Gastroesophageal sphincter (tissue), 4 donors: ENCODE measurements at regions not wholly inside any gene's neighbourhood (a gene's known extent, or its start where the extent isn't known, plus 50 kb on each side); places are given as distances from the start of the nearest gene placed in this dataset.

Experiments
- ATAC-seq: fragments of 150-250 bp; one replicate; pipeline ENCODE4 v1.9.1; 2016; ENCODE audit warnings: mild to moderate bottlenecking, moderate library complexity
- H3K27ac ChIP-seq, 4 donors: fragments of 200-600 bp; sonication (generic) in 3 of 4; 1 replicate in 3 of 4; 2 replicates in 1 of 4; pipeline ENCODE4 v1.5.1; 2016 to 2019
- H3K27me3 ChIP-seq: fragments of 200-600 bp; sonication (generic); one replicate; pipeline ENCODE4 v1.5.1; 2019
- H3K36me3 ChIP-seq, 2 donors: fragments of 200-600 bp; sonication (generic); one replicate each; pipeline ENCODE4 v1.5.1; 2019; ENCODE audit warnings: control low read depth in 1 of 2
- H3K4me1 ChIP-seq, 3 donors: fragments of 200-600 bp; sonication (generic); 1 replicate in 2 of 3; 2 replicates in 1 of 3; pipeline ENCODE4 v1.5.1; 2016 to 2019; ENCODE audit warnings: control low read depth in 2 of 3
- H3K4me3 ChIP-seq, 2 donors: fragments of 200-600 bp; sonication (generic); one replicate each; pipeline ENCODE4 v1.5.1; 2019; ENCODE audit warnings: mild to moderate bottlenecking in 1 of 2, moderate library complexity in 1 of 2
- H3K9me3 ChIP-seq, 3 donors: fragments of 200-600 bp; sonication (generic); one replicate each; pipeline ENCODE4 v1.5.1; 2017 to 2019; ENCODE audit warnings: control low read depth in 2 of 3
- EP300 ChIP-seq: sonication (generic); formaldehyde crosslinking; IDR thresholded peaks from one replicate; pipeline ENCODE4 v1.6.1; 2017; ENCODE audit warnings: antibody characterized with exemption, mild to moderate bottlenecking
- POLR2A ChIP-seq, 2 donors: fragments of 450-650 bp; IDR thresholded peaks; one replicate each; pipeline ENCODE4 v1.6.1; 2017; ENCODE audit warnings: antibody characterized with exemption in 2 of 2, mild to moderate bottlenecking in 2 of 2, moderate library complexity in 1 of 2
- POLR2AphosphoS5 ChIP-seq: sonication (generic); formaldehyde crosslinking; IDR thresholded peaks from one replicate; pipeline ENCODE4 v1.6.1; 2017; ENCODE audit warnings: antibody characterized with exemption
- WGBS, 2 donors: methylation state at CpG; one replicate each; pipeline ENCODE4 v1.1.5; 2018; ENCODE audit warnings: low coverage in 1 of 2; 5-methylcytosine and 5-hydroxymethylcytosine counted together
- TF ChIP-seq, protein P1 (sequence below), 4 experiments: fragments of 200-600 bp in 2 of 4; fragments of 450-650 bp in 2 of 4; sonication (generic) in 1 of 4; IDR thresholded peaks; one replicate each; pipeline ENCODE4 v1.5.1; 2017 to 2019; ENCODE audit warnings: antibody characterized with exemption in 4 of 4, mild to moderate bottlenecking in 2 of 4, moderate library complexity in 2 of 4

DNA sequence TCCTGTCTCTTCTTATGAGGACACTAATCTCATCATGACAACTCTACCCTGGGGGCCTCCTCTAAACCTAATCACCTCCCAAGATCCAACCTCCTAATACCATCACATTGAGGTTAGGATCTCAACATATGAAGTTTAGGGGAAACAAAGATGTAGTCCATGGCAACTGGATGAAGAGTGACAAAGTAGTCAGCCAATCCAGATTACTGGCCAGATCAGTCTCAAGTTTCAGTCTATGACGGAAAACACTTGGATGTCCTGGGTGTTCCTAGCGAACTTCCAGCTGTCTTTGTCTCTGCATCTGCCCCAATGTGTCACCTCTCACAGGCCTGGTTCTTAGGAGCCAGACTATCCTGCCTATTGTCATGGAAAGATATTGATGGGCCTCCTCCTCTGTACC is 630.8 kb downstream of the AACS start:
- Histone ChIP-seq H3K9me3 (no peaks in the 10 kb centered on the region), H3K27ac (no peak overlapping the region), H3K4me1 (no peaks in the 10 kb centered on the region), H3K4me3 (no peak overlapping the region), H3K27me3 (no peaks in the 10 kb centered on the region), H3K36me3 (no peaks in the 10 kb centered on the region)
- WGBS, 2 donors = 29 to 40% methylated on average over 2 of the region's 2 CpGs
- peak; percentile 41 for ATAC-seq
- TF ChIP-seq POLR2A (IDR thresholded peaks at IDR 0.05) (no peak), EP300 (no peak), POLR2AphosphoS5 (no peak)
- TF ChIP-seq, protein P1, sequence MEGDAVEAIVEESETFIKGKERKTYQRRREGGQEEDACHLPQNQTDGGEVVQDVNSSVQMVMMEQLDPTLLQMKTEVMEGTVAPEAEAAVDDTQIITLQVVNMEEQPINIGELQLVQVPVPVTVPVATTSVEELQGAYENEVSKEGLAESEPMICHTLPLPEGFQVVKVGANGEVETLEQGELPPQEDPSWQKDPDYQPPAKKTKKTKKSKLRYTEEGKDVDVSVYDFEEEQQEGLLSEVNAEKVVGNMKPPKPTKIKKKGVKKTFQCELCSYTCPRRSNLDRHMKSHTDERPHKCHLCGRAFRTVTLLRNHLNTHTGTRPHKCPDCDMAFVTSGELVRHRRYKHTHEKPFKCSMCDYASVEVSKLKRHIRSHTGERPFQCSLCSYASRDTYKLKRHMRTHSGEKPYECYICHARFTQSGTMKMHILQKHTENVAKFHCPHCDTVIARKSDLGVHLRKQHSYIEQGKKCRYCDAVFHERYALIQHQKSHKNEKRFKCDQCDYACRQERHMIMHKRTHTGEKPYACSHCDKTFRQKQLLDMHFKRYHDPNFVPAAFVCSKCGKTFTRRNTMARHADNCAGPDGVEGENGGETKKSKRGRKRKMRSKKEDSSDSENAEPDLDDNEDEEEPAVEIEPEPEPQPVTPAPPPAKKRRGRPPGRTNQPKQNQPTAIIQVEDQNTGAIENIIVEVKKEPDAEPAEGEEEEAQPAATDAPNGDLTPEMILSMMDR (IDR thresholded peaks at IDR 0.05) = no peak

DNA sequence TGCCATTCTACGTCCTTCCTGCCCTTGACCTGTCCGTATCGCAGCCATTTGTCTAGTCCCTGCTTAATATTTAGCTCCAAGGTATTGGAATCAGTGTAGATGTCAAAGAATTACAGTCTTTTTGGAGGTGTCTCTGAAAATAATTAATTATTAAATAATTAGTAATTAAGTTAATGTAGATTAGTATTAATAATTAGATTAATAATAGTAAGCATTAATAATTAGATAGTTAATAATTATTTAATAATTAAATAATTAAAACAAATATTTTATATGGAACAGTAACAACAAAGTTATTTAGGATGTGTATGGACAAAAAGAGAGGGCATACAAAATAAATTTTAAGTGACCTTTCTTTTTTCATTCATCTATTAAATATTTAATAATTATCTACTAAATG is 639.6 kb downstream of the AACS start:
- no peak for ATAC-seq
- TF ChIP-seq POLR2A (IDR thresholded peaks at IDR 0.05) (no peak), POLR2AphosphoS5 (no peak), EP300 (no peak)
- TF ChIP-seq, protein P1 (IDR thresholded peaks at IDR 0.05) = no peak

DNA sequence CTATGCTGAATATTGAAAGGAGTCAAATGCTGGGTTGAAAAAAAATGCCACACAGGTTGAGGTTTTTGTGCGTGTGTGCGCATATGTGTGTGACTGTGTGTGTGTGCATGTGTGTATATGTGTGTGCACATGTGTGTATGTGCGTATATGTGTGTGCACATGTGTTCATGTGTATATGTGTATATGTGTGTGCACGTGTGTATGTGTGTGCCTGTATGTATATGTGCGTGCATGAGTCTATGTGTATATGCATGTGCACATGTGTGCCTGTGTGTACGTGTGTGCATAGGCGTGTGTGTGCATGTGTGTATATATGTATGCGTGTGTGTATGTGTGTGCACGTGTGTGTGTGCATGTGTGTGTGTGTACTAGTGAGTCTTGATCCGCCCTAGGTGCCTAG is 655.7 kb downstream of the AACS start:
- WGBS, 2 donors = 88 to 94% methylated on average over 3 to 10 of the region's 10 CpGs
- TF ChIP-seq POLR2AphosphoS5 (no peak), EP300 (no peak), POLR2A (IDR thresholded peaks at IDR 0.05) (no peak)
- TF ChIP-seq, protein P1 (IDR thresholded peaks at IDR 0.05) = no peak
- Histone ChIP-seq H3K27me3 (no peaks in the 10 kb centered on the region), H3K36me3 (no peaks in the 10 kb centered on the region), H3K9me3 (peaks cover 0 to 39% (median 0%) of the 10 kb centered on the region in 3 donors), H3K4me1 (no peaks in the 10 kb centered on the region), H3K4me3 (no peak overlapping the region), H3K27ac (no peak overlapping the region)
- ATAC-seq = no peak

More for the DNA sequence above, 639.6 kb downstream of the AACS start:
- no peaks in the 10 kb centered on the region for H3K36me3 ChIP-seq
- H3K27ac ChIP-seq = no peak overlapping the region
- 79 to 97% methylated on average over 3 of the region's 3 CpGs for WGBS, 2 donors
- no peaks in the 10 kb centered on the region for H3K9me3 ChIP-seq
- H3K4me3 ChIP-seq = no peak overlapping the region
- no peaks in the 10 kb centered on the region for H3K27me3 ChIP-seq
- H3K4me1 ChIP-seq = no peaks in the 10 kb centered on the region

DNA sequence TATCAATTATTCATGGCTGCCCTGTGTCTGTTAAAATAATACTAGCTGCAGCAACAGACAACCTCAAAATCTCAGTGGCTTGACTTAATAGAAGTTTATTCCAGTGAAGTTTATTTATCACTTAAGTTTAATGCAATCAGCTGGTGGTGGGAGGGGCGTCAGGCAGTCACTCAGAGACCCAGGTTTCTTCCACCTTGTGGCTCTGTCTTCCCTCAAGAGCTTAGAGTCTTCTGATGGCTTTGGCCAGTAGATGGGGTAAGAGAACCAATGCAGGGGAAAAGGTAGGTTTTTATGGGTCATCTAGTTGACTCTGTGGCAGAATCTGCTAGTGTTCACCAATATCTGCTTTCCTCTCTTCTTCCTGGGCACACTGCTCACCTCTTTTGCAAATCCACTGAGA is 668.9 kb downstream of the AACS start:
- no peaks in the 10 kb centered on the region for H3K4me1 ChIP-seq
- no peaks in the 10 kb centered on the region for H3K27me3 ChIP-seq
- no peak overlapping the region for H3K4me3 ChIP-seq
- 38 to 58% methylated on average over 1 of the region's 1 CpG for WGBS, 2 donors
- TF ChIP-seq EP300 = no peak
- no peak for TF ChIP-seq POLR2AphosphoS5
- TF ChIP-seq POLR2A (IDR thresholded peaks at IDR 0.05) = no peak
- TF ChIP-seq, protein P1 (IDR thresholded peaks at IDR 0.05) = no peak
- ATAC-seq = no peak
- H3K9me3 ChIP-seq = peaks cover 0 to 14% (median 0%) of the 10 kb centered on the region in 3 donors
- H3K27ac ChIP-seq = no peak overlapping the region
- H3K36me3 ChIP-seq = no peaks in the 10 kb centered on the region

DNA sequence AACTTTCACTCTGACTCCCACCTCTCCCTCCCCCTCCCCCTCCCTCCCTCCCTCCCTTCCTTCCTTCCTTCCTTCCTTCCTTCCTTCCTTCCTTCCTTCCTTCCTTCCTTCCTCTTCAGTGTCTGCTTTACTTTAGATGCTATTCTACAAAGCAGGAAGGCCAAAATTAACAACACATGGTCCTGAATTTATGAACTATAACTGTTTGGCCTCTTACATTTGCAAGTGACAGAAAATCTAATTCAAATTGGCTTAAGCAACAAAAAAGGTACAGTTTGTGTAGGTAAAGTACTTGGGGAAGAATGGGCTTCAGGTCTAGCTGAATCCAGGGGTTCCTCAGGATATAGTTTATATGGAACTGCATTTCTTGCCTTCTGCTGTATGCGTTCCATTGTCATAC is 673.0 kb downstream of the AACS start:
- no peak overlapping the region for H3K4me3 ChIP-seq
- WGBS, 2 donors = 100% methylated on average over 1 of the region's 1 CpG
- no peaks in the 10 kb centered on the region for H3K4me1 ChIP-seq
- TF ChIP-seq EP300 (no peak), POLR2A (IDR thresholded peaks at IDR 0.05) (no peak), POLR2AphosphoS5 (no peak)
- TF ChIP-seq, protein P1 (IDR thresholded peaks at IDR 0.05) = no peak
- H3K27me3 ChIP-seq = no peaks in the 10 kb centered on the region
- no peak for ATAC-seq
- H3K9me3 ChIP-seq = peaks cover 0 to 20% (median 0%) of the 10 kb centered on the region in 3 donors
- H3K36me3 ChIP-seq = no peaks in the 10 kb centered on the region
- H3K27ac ChIP-seq = no peak overlapping the region
